Activated naive CD8-positive, alpha-beta T cell treated with anti-CD3 and anti-CD28 coated beads for 36 hours (primary cell): ENCODE measurements at regions not wholly inside any gene's neighbourhood (a gene's known extent, or its start where the extent isn't known, plus 50 kb on each side); places are given as distances from the start of the nearest gene placed in this dataset.
"Not testable (repeated sequence)": the region's sequence is repeated elsewhere in the genome, so short reads cannot be mapped to it uniquely, and the experiment has no call there.

Experiments used
- DNase-seq: peaks from one replicate; pipeline ENCODE4 v3.0.0; 2021
- H3K27ac Mint-ChIP-seq: one replicate; pipeline ENCODE4 v1.8.0; 2022; ENCODE audit warnings: mild to moderate bottlenecking, moderate library complexity, mixed read lengths
- H3K27me3 Mint-ChIP-seq: one replicate; pipeline ENCODE4 v1.8.0; 2022; ENCODE audit warnings: mild to moderate bottlenecking, mixed read lengths
- H3K36me3 Mint-ChIP-seq: one replicate; pipeline ENCODE4 v1.8.0; 2021; ENCODE audit warnings: mild to moderate bottlenecking, mixed read lengths
- H3K4me1 Mint-ChIP-seq: one replicate; pipeline ENCODE4 v1.8.0; 2021; ENCODE audit warnings: mixed read lengths
- H3K4me3 Mint-ChIP-seq: one replicate; pipeline ENCODE4 v1.8.0; 2022; ENCODE audit warnings: mild to moderate bottlenecking, moderate library complexity, mixed read lengths
- H3K9me3 Mint-ChIP-seq: one replicate; pipeline ENCODE4 v1.8.0; 2022; ENCODE audit warnings: mixed read lengths

GRCh38 chr1:115515270-115515669, 126.5 kb upstream of the VANGL1 start:
- Mint-ChIP-seq H3K9me3 (no peaks in the 10 kb centered on the region), H3K4me1 (no peaks in the 10 kb centered on the region), H3K36me3 (no peaks in the 10 kb centered on the region)

GRCh38 chr1:115510226-115510625, 131.5 kb upstream of the VANGL1 start:
- not testable (repeated sequence) for DNase-seq, H3K9me3 Mint-ChIP-seq, H3K36me3 Mint-ChIP-seq, H3K4me3 Mint-ChIP-seq, H3K4me1 Mint-ChIP-seq, H3K27ac Mint-ChIP-seq
- peaks cover 15% of the 10 kb centered on the region for H3K27me3 Mint-ChIP-seq

More at GRCh38 chr1:115515270-115515669, 126.5 kb upstream of the VANGL1 start:
- Mint-ChIP-seq H3K27ac (no peak overlapping the region), H3K27me3 (peaks cover 10% of the 10 kb centered on the region), H3K4me3 (no peak overlapping the region)
- no peak for DNase-seq

GRCh38 chr1:115507901-115508300, 133.9 kb upstream of the VANGL1 start:
- no peak for DNase-seq
- Mint-ChIP-seq H3K4me1 (no peaks in the 10 kb centered on the region), H3K27ac (no peak overlapping the region), H3K9me3 (no peaks in the 10 kb centered on the region), H3K36me3 (no peaks in the 10 kb centered on the region), H3K27me3 (peaks cover 15% of the 10 kb centered on the region), H3K4me3 (no peak overlapping the region)

- no peak overlapping the region for H3K4me3 Mint-ChIP-seq
- no peak for DNase-seq
- H3K4me1 Mint-ChIP-seq, result no peaks in the 10 kb centered on the region
- H3K27ac Mint-ChIP-seq, result no peak overlapping the region
- no peaks in the 10 kb centered on the region for H3K9me3 Mint-ChIP-seq
- no peaks in the 10 kb centered on the region for H3K36me3 Mint-ChIP-seq
- peaks cover 15% of the 10 kb centered on the region for H3K27me3 Mint-ChIP-seq
Observed at GRCh38 chr1:115506924-115507589, 134.7 kb upstream of the VANGL1 start.

- Mint-ChIP-seq H3K27ac (no peak overlapping the region), H3K4me3 (no peak overlapping the region), H3K36me3 (no peaks in the 10 kb centered on the region), H3K4me1 (no peaks in the 10 kb centered on the region), H3K27me3 (peaks cover 15% of the 10 kb centered on the region), H3K9me3 (no peaks in the 10 kb centered on the region)
- no peak for DNase-seq
Observed at GRCh38 chr1:115506518-115506917, 135.3 kb upstream of the VANGL1 start.

- no peaks in the 10 kb centered on the region for H3K9me3 Mint-ChIP-seq
- no peaks in the 10 kb centered on the region for H3K36me3 Mint-ChIP-seq
- H3K27ac Mint-ChIP-seq, result no peak overlapping the region
- no peak for DNase-seq
- H3K4me3 Mint-ChIP-seq, result no peak overlapping the region
- H3K4me1 Mint-ChIP-seq, result no peaks in the 10 kb centered on the region
- H3K27me3 Mint-ChIP-seq, result peaks cover 15% of the 10 kb centered on the region
Observed at GRCh38 chr1:115505148-115505571, 136.6 kb upstream of the VANGL1 start.

- not testable (repeated sequence) for H3K4me1 Mint-ChIP-seq, H3K36me3 Mint-ChIP-seq, DNase-seq, H3K27me3 Mint-ChIP-seq, H3K4me3 Mint-ChIP-seq, H3K27ac Mint-ChIP-seq, H3K9me3 Mint-ChIP-seq
Observed at GRCh38 chr1:115502183-115502582, 139.6 kb upstream of the VANGL1 start.

GRCh38 chr1:115501476-115501875, 140.3 kb upstream of the VANGL1 start:
- Mint-ChIP-seq H3K36me3 (no peaks in the 10 kb centered on the region), H3K9me3 (no peaks in the 10 kb centered on the region), H3K4me3 (no peak overlapping the region), H3K27ac (no peak overlapping the region), H3K27me3 (peaks cover 3% of the 10 kb centered on the region), H3K4me1 (no peaks in the 10 kb centered on the region)
- no peak for DNase-seq

- Mint-ChIP-seq H3K36me3 (no peaks in the 10 kb centered on the region), H3K9me3 (no peaks in the 10 kb centered on the region), H3K4me1 (no peaks in the 10 kb centered on the region), H3K4me3 (no peak overlapping the region), H3K27ac (no peak overlapping the region), H3K27me3 (no peaks in the 10 kb centered on the region)
- DNase-seq, result no peak
Observed at GRCh38 chr1:115499253-115499652, 142.5 kb upstream of the VANGL1 start.

GRCh38 chr1:115496904-115497527, 144.8 kb upstream of the VANGL1 start:
- no peak overlapping the region for H3K27ac Mint-ChIP-seq
- no peak for DNase-seq
- H3K27me3 Mint-ChIP-seq, result no peaks in the 10 kb centered on the region
- H3K36me3 Mint-ChIP-seq, result no peaks in the 10 kb centered on the region
- H3K9me3 Mint-ChIP-seq, result no peaks in the 10 kb centered on the region
- no peak overlapping the region for H3K4me3 Mint-ChIP-seq
- H3K4me1 Mint-ChIP-seq, result no peaks in the 10 kb centered on the region

GRCh38 chr1:115495625-115496024, 146.1 kb upstream of the VANGL1 start:
- no peak for DNase-seq
- no peak overlapping the region for H3K27ac Mint-ChIP-seq
- H3K27me3 Mint-ChIP-seq, result no peaks in the 10 kb centered on the region
- H3K9me3 Mint-ChIP-seq, result no peaks in the 10 kb centered on the region
- no peaks in the 10 kb centered on the region for H3K36me3 Mint-ChIP-seq
- no peaks in the 10 kb centered on the region for H3K4me1 Mint-ChIP-seq
- H3K4me3 Mint-ChIP-seq, result no peak overlapping the region

- Mint-ChIP-seq H3K4me1 (no peaks in the 10 kb centered on the region), H3K27ac (no peak overlapping the region), H3K9me3 (no peaks in the 10 kb centered on the region), H3K4me3 (no peak overlapping the region), H3K36me3 (no peaks in the 10 kb centered on the region), H3K27me3 (no peaks in the 10 kb centered on the region)
- no peak for DNase-seq
Observed at GRCh38 chr1:115495111-115495510, 146.7 kb upstream of the VANGL1 start.

GRCh38 chr1:115493834-115494233, 147.9 kb upstream of the VANGL1 start:
- Mint-ChIP-seq H3K4me1 (no peaks in the 10 kb centered on the region), H3K36me3 (no peaks in the 10 kb centered on the region), H3K27ac (no peak overlapping the region), H3K27me3 (no peaks in the 10 kb centered on the region), H3K4me3 (no peak overlapping the region), H3K9me3 (no peaks in the 10 kb centered on the region)
- DNase-seq, result no peak

GRCh38 chr1:115492880-115493279, 148.9 kb upstream of the VANGL1 start:
- Mint-ChIP-seq H3K27ac (no peak overlapping the region), H3K9me3 (no peaks in the 10 kb centered on the region), H3K4me1 (no peaks in the 10 kb centered on the region), H3K4me3 (no peak overlapping the region), H3K27me3 (no peaks in the 10 kb centered on the region), H3K36me3 (no peaks in the 10 kb centered on the region)
- no peak for DNase-seq

- no peaks in the 10 kb centered on the region for H3K9me3 Mint-ChIP-seq
- H3K27me3 Mint-ChIP-seq, result no peaks in the 10 kb centered on the region
- no peak overlapping the region for H3K4me3 Mint-ChIP-seq
- no peaks in the 10 kb centered on the region for H3K4me1 Mint-ChIP-seq
- DNase-seq, result no peak
- H3K36me3 Mint-ChIP-seq, result no peaks in the 10 kb centered on the region
- no peak overlapping the region for H3K27ac Mint-ChIP-seq
Observed at GRCh38 chr1:115492019-115492595, 149.7 kb upstream of the VANGL1 start.
